ENCODE measurements at regions not wholly inside any gene's neighbourhood (a gene's known extent, or its start where the extent isn't known, plus 50 kb on each side); places are given as distances from the start of the nearest gene placed in this dataset.

GRCh38 chr1:106676021-106676420 is 380.5 kb upstream of the PRMT6 start:
- no peaks in the 10 kb centered on the region for H3K36me3 ChIP-seq
- H3K4me1 ChIP-seq (ENCODE audit: insufficient read depth), result no peaks in the 10 kb centered on the region
- DNase-seq, result no peak
- H3K27ac ChIP-seq, result no peak overlapping the region
- H3K9me3 ChIP-seq, result no peaks in the 10 kb centered on the region
- H3K4me3 ChIP-seq, result no peak overlapping the region
- TF ChIP-seq CTCF (IDR thresholded peaks at IDR 0.05), result no peak
- TF ChIP-seq EP300 (IDR thresholded peaks at IDR 0.05), result no peak
- no peak for TF ChIP-seq POLR2A (IDR thresholded peaks at IDR 0.05)
- 25 to 35% (median 31%) methylated on average over 2 of the region's 2 CpGs for WGBS, 3 donors
- H3K27me3 ChIP-seq, result no peaks in the 10 kb centered on the region
- intact Hi-C loops (cut with DNase I), result no loop called here

GRCh38 chr1:106677181-106677580 is 379.3 kb upstream of the PRMT6 start:
- H3K36me3 ChIP-seq, result no peaks in the 10 kb centered on the region
- DNase-seq, result no peak
- H3K4me3 ChIP-seq, result no peak overlapping the region
- 76 to 83% (median 82%) methylated on average over 3 of the region's 3 CpGs for WGBS, 3 donors
- no peak overlapping the region for H3K27ac ChIP-seq
- intact Hi-C loops (cut with DNase I), result no loop called here
- no peaks in the 10 kb centered on the region for H3K27me3 ChIP-seq
- no peaks in the 10 kb centered on the region for H3K9me3 ChIP-seq
- no peak for TF ChIP-seq CTCF (IDR thresholded peaks at IDR 0.05)
- TF ChIP-seq EP300 (IDR thresholded peaks at IDR 0.05), result no peak
- no peak for TF ChIP-seq POLR2A (IDR thresholded peaks at IDR 0.05)
- H3K4me1 ChIP-seq (ENCODE audit: insufficient read depth), result no peaks in the 10 kb centered on the region

- H3K27me3 ChIP-seq, result no peaks in the 10 kb centered on the region
- no peak for DNase-seq
Observed at GRCh38 chr1:106677721-106678120, 378.8 kb upstream of the PRMT6 start.

GRCh38 chr1:106678279-106679050 is 378.0 kb upstream of the PRMT6 start:
- intact Hi-C loops (cut with DNase I), result no loop called here
- Histone ChIP-seq H3K36me3 (no peaks in the 10 kb centered on the region), H3K4me3 (no peak overlapping the region), H3K9me3 (no peaks in the 10 kb centered on the region), H3K27me3 (no peaks in the 10 kb centered on the region), H3K4me1 (ENCODE audit: insufficient read depth) (no peaks in the 10 kb centered on the region), H3K27ac (no peak overlapping the region)
- no peak for DNase-seq
- 88 to 94% (median 91%) methylated on average over 3 of the region's 3 CpGs for WGBS, 3 donors
- TF ChIP-seq CTCF (IDR thresholded peaks at IDR 0.05) (no peak), POLR2A (IDR thresholded peaks at IDR 0.05) (no peak), EP300 (IDR thresholded peaks at IDR 0.05) (no peak)

More at GRCh38 chr1:106677721-106678120, 378.8 kb upstream of the PRMT6 start:
- H3K4me1 ChIP-seq (ENCODE audit: insufficient read depth), result no peaks in the 10 kb centered on the region
- intact Hi-C loops (cut with DNase I), result no loop called here
- H3K9me3 ChIP-seq, result no peaks in the 10 kb centered on the region
- 14 to 17% (median 17%) methylated on average over 3 of the region's 3 CpGs for WGBS, 3 donors
- no peak for TF ChIP-seq CTCF (IDR thresholded peaks at IDR 0.05)
- TF ChIP-seq EP300 (IDR thresholded peaks at IDR 0.05), result no peak
- TF ChIP-seq POLR2A (IDR thresholded peaks at IDR 0.05), result no peak
- H3K4me3 ChIP-seq, result no peak overlapping the region
- H3K27ac ChIP-seq, result no peak overlapping the region
- no peaks in the 10 kb centered on the region for H3K36me3 ChIP-seq
